HCT116 (cell line): ENCODE measurements at regions not wholly inside any gene's neighbourhood (a gene's known extent, or its start where the extent isn't known, plus 50 kb on each side); places are given as distances from the start of the nearest gene placed in this dataset.

Experiments
- ATAC-seq: fragments of 200-7000 bp; cut with Tn5 transposase; 2 replicates; pipeline ENCODE4 v1.9.1; 2020; ENCODE audit warnings: mild to moderate bottlenecking, moderate library complexity
- BruUV-seq: library from RNA; stranded (reverse); fragments of 400-500 nt; replicated peaks from 2 replicates; lab custom pipeline; 2021; lab: Mats Ljungman, UMichigan
- CTCF ChIA-PET: fragments of 300-600 bp; sonication (Branson Sonifier 250); formaldehyde crosslinking; loops from one replicate; lab custom pipeline; 2021; ENCODE audit warnings: antibody characterized with exemption; lab: Charles Lee
- POLR2A ChIA-PET: fragments of 300-600, 350-600 bp; sonication (Branson Sonifier 250); formaldehyde crosslinking; loops from one replicate; lab custom pipeline; 2021; ENCODE audit warnings: antibody characterized with exemption; lab: Charles Lee
- RAD21 ChIA-PET, 2 experiments: fragments of 300-600 bp; sonication (Branson Sonifier 250); formaldehyde crosslinking; loops; one replicate each; lab custom pipeline; 2023; ENCODE audit warnings: low total read pairs in 2 of 2; ENCODE audit not compliant: uncharacterized antibody in 2 of 2, unreplicated experiment in 2 of 2, low non-redundant PET in 1 of 2; lab: Charles Lee
- DNase-seq: peaks from one replicate; pipeline ENCODE4 v3.0.0-alpha.2; 2010; ENCODE audit warnings: low read depth, low spot score
- H2AFZ ChIP-seq: fragments of 200-600 bp; shearing (Covaris generic), sonication (generic); 2 replicates; pipeline ENCODE4 v1.6.1; 2017; ENCODE audit warnings: low read depth, mixed run types, mixed read lengths, antibody characterized with exemption, low read length; ENCODE audit not compliant: poor library complexity, severe bottlenecking
- H3K27ac ChIP-seq: 2 replicates; pipeline ENCODE4 v1.5.1; 2012; ENCODE audit warnings: low read depth, low read length
- H3K27me3 ChIP-seq: fragments of 200-600 bp; sonication (generic); 2 replicates; pipeline ENCODE4 v1.6.1; 2016; ENCODE audit warnings: mixed run types, low read length, mixed read lengths; ENCODE audit not compliant: insufficient read depth
- H3K36me3 ChIP-seq, 2 experiments: fragments of 200-500 bp in 1 of 2; fragments of 200-600 bp in 1 of 2; sonication (Bioruptor generic) in 1 of 2; sonication (generic) in 1 of 2; 2 replicates each; pipeline versions ENCODE4 v1.5.1 to v1.6.1; 2014 to 2016; ENCODE audit warnings: low read length in 2 of 2, inconsistent platforms in 1 of 2, mixed read lengths in 1 of 2, mixed run types in 1 of 2; ENCODE audit not compliant: insufficient read depth in 2 of 2, control insufficient read depth in 1 of 2
- H3K4me1 ChIP-seq, 2 experiments: fragments of 200-600 bp in 1 of 2; sonication (generic) in 1 of 2; 2 replicates each; pipeline versions ENCODE4 v1.5.1 to v1.6.1; 2012 to 2017; ENCODE audit warnings: low read length in 2 of 2, inconsistent platforms in 1 of 2, mild to moderate bottlenecking in 1 of 2, mixed read lengths in 1 of 2, mixed run types in 1 of 2, moderate library complexity in 1 of 2; ENCODE audit not compliant: insufficient read depth in 2 of 2, control insufficient read depth in 1 of 2
- H3K4me2 ChIP-seq: fragments of 200-600 bp; sonication (generic); 2 replicates; pipeline ENCODE4 v1.6.1; 2017; ENCODE audit warnings: mixed run types, low read length, mixed read lengths
- H3K4me3 ChIP-seq, 2 experiments: fragments of 200-600 bp in 1 of 2; sonication (generic) in 1 of 2; replicated peaks in 1 of 2; 2 replicates each; pipeline ENCODE4 v1.5.1; 2011 to 2016; ENCODE audit warnings: low read length in 2 of 2, control low read depth in 1 of 2, low read depth in 1 of 2, mild to moderate bottlenecking in 1 of 2, mixed read lengths in 1 of 2, mixed run types in 1 of 2
- H3K79me2 ChIP-seq: fragments of 200-600 bp; sonication (generic); 2 replicates; pipeline ENCODE4 v1.6.1; 2017; ENCODE audit warnings: mild to moderate bottlenecking, mixed run types, low read length, moderate library complexity, mixed read lengths; ENCODE audit not compliant: insufficient read depth
- H3K9ac ChIP-seq: fragments of 200-600 bp; sonication (generic); 2 replicates; pipeline ENCODE4 v1.6.1; 2016; ENCODE audit warnings: low read length, mixed read lengths
- H3K9me2 ChIP-seq: fragments of 200-600 bp; sonication (generic), shearing (Covaris generic); 2 replicates; pipeline ENCODE4 v1.6.1; 2017; ENCODE audit warnings: mixed run types, mild to moderate bottlenecking, moderate library complexity; ENCODE audit not compliant: insufficient read depth
- H3K9me3 ChIP-seq, 2 experiments: fragments of 200-500 bp in 1 of 2; fragments of 200-600 bp in 1 of 2; sonication (Bioruptor generic) in 1 of 2; sonication (generic) in 1 of 2; 2 replicates each; pipeline ENCODE4 v1.6.1; 2014 to 2017; ENCODE audit warnings: low read length in 2 of 2, mixed read lengths in 2 of 2, inconsistent platforms in 1 of 2, low read depth in 1 of 2, mild to moderate bottlenecking in 1 of 2, mixed run types in 1 of 2, moderate library complexity in 1 of 2; ENCODE audit not compliant: control insufficient read depth in 1 of 2, insufficient read depth in 1 of 2
- H4K20me1 ChIP-seq: fragments of 200-600 bp; sonication (generic), shearing (Covaris generic); 2 replicates; pipeline ENCODE4 v1.6.1; 2017; ENCODE audit warnings: mixed run types, mild to moderate bottlenecking, moderate library complexity; ENCODE audit not compliant: insufficient read depth
- CEBPB ChIP-seq: IDR thresholded peaks from 2 replicates; pipeline ENCODE4 v1.6.1; 2012; ENCODE audit warnings: low read depth
- ELF1 ChIP-seq: IDR thresholded peaks from 2 replicates; pipeline ENCODE4 v1.6.1; 2012; ENCODE audit warnings: low read depth, borderline replicate concordance
- EZH2 ChIP-seq: fragments of 200-600 bp; sonication (generic); IDR thresholded peaks from 2 replicates; pipeline ENCODE4 v1.6.1; 2017; ENCODE audit warnings: antibody characterized with exemption, mixed run types
- JUND ChIP-seq: IDR thresholded peaks from 2 replicates; pipeline ENCODE4 v1.6.1; 2012
- POLR2A ChIP-seq: IDR thresholded peaks from 2 replicates; pipeline ENCODE4 v1.7.0; 2011; ENCODE audit warnings: borderline replicate concordance; ENCODE audit not compliant: insufficient read depth, insufficient read length; ENCODE audit errors: extremely low read depth
- RAD21 ChIP-seq: IDR thresholded peaks from 2 replicates; pipeline ENCODE4 v1.6.1; 2012; ENCODE audit warnings: low read depth, mild to moderate bottlenecking
- SIN3A ChIP-seq: IDR thresholded peaks from 2 replicates; pipeline ENCODE4 v1.6.1; 2012; ENCODE audit warnings: low read depth
- SRF ChIP-seq: IDR thresholded peaks from 2 replicates; pipeline ENCODE4 v1.6.1; 2012; ENCODE audit warnings: low read depth
- YY1 ChIP-seq: IDR thresholded peaks from 2 replicates; pipeline ENCODE4 v1.6.1; 2011; ENCODE audit warnings: low read length, low read depth, moderate library complexity, mild to moderate bottlenecking; ENCODE audit not compliant: insufficient replicate concordance; ENCODE audit errors: extremely low read depth
- ZFX ChIP-seq: fragments of 450-650 bp; IDR thresholded peaks from 2 replicates; pipeline ENCODE4 v1.6.1; 2017
- intact Hi-C: fragments of 100-400 bp; cut with micrococcal nuclease; formaldehyde crosslinking; loops from 2 replicates; pipeline ENCODE4 v1.10.0; 2022
- TF ChIP-seq, protein P1 (sequence below): IDR thresholded peaks from 2 replicates; pipeline ENCODE4 v1.6.1; 2012; ENCODE audit warnings: low read depth

- Histone ChIP-seq H3K4me3 (no peak overlapping the region), H2AFZ (no peak overlapping the region), H3K9me2 (no peaks in the 10 kb centered on the region), H3K36me3 (no peaks in the 10 kb centered on the region), H4K20me1 (no peaks in the 10 kb centered on the region), H3K9me3 (peaks cover 10 to 22% of the 10 kb centered on the region in 2 experiments; a peak in 3 of 4 replicates), H3K27ac (no peak overlapping the region), H3K79me2 (no peaks in the 10 kb centered on the region), H3K4me2 (no peak overlapping the region), H3K27me3 (no peaks in the 10 kb centered on the region), H3K9ac (no peak overlapping the region), H3K4me1 (no peaks in the 10 kb centered on the region)
- TF ChIP-seq RAD21 (no peak), JUND (no peak), POLR2A (no peak), SIN3A (no peak), YY1 (no peak), ZFX (no peak), EZH2 (no peak), SRF (no peak), ELF1 (no peak), CEBPB (no peak)
- TF ChIP-seq, protein P1, sequence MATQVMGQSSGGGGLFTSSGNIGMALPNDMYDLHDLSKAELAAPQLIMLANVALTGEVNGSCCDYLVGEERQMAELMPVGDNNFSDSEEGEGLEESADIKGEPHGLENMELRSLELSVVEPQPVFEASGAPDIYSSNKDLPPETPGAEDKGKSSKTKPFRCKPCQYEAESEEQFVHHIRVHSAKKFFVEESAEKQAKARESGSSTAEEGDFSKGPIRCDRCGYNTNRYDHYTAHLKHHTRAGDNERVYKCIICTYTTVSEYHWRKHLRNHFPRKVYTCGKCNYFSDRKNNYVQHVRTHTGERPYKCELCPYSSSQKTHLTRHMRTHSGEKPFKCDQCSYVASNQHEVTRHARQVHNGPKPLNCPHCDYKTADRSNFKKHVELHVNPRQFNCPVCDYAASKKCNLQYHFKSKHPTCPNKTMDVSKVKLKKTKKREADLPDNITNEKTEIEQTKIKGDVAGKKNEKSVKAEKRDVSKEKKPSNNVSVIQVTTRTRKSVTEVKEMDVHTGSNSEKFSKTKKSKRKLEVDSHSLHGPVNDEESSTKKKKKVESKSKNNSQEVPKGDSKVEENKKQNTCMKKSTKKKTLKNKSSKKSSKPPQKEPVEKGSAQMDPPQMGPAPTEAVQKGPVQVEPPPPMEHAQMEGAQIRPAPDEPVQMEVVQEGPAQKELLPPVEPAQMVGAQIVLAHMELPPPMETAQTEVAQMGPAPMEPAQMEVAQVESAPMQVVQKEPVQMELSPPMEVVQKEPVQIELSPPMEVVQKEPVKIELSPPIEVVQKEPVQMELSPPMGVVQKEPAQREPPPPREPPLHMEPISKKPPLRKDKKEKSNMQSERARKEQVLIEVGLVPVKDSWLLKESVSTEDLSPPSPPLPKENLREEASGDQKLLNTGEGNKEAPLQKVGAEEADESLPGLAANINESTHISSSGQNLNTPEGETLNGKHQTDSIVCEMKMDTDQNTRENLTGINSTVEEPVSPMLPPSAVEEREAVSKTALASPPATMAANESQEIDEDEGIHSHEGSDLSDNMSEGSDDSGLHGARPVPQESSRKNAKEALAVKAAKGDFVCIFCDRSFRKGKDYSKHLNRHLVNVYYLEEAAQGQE = no peak
- ChIA-PET RAD21 (no interaction called here), POLR2A (no interaction called here), CTCF (no interaction called here)
- intact Hi-C loops = no loop called here
- BruUV-seq = no TSS peak
- ATAC-seq (no peak), DNase-seq (no peak)
Observed at GRCh38 chr3:96267577-96267976, 546.8 kb upstream of the EPHA6 start.
